Stimulated activated CD4-positive, alpha-beta T cell treated with anti-CD3 and anti-CD28 coated beads, Interleukin-1b, Interleukin-23, amount 100 ng/mL, for 48 hours (primary cell): ENCODE measurements at regions not wholly inside any gene's neighbourhood (a gene's known extent, or its start where the extent isn't known, plus 50 kb on each side); places are given as distances from the start of the nearest gene placed in this dataset.

Source experiments
- DNase-seq: peaks from one replicate; pipeline ENCODE4 v3.0.0-alpha.2; 2020

GRCh38 chr6:26149240-26149639, 62.0 kb downstream of the HFE start:
- no peak for DNase-seq

DNA sequence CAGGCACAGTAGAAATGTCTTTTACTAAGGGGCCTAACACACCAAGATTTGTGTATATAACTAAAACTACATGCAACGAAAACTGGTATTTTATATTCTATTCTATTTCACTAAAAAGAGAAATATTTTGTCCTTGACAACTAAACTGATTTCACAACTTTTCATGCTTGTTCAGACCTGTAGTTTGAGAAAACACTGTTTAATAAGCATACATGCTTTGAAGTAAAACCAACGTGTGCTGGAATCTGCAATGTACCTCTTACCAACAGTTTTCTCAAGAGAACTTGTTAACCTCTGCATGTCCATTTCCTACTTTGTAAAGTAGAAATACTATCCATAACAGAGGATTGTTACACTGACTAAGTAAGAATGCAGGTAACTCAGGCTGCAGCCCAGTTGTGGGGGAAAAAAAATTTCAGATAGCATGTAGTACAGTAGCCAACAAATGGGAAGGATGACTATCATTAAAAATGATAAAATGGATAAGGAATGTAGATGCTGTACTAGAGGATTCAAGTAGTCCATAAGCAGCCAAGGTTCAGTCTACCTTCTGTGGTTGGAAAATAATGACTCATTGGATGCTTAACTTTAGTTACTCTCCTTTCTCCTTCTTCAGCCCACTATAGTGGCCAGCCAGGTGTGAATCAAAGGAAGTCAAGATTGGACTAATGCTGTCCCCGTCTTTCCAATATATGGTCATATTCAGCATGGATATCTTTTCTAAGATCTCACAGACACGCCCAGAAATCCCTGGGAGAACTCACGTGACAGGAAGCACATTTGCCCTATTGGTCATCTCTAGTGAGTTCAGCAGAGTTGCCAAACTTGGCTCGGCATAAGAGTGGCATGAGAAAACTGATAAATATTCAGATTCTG, 65.2 kb downstream of the HFE start:
- DNase-seq, result no peak

DNA sequence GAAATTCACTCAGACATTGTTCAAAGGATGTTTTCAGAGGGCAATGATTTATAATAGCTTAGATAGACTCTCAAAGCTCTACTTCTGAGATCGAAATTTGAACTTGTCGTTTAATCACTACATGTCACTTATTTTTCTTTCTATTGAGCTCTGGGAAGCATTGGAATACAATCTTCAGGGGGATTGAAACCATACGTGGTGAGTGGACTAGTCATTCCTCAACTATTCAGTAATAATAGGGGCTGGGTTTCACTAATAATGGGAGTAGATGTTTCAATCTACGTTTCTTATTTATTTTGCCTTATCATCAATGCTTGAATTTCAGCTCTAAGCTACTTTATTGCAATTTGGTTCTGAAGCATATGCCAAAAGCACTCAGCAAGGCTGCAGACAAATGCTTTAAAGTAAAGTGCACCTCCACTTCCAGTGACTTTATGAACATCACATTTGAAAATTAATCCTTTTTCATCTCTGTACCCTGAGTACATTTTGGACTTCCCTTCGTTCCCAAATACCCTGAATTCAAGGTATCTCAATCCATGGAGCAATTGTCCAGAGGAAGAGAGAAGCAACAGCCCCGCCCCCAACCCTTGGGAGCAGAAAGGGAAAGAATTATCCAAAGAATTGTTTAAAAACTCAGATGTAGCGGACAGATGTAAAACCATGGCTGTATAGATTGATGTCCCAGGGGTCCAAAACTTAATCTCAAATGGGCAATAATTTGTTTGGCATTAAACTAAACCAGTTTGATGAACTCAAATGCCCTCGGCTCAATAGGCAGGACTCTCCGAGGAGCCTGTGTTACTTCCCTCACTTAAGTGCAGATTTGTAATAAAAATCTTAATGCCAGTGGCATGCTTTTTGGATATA, 68.1 kb downstream of the HFE start:
- DNase-seq, result no peak

DNA sequence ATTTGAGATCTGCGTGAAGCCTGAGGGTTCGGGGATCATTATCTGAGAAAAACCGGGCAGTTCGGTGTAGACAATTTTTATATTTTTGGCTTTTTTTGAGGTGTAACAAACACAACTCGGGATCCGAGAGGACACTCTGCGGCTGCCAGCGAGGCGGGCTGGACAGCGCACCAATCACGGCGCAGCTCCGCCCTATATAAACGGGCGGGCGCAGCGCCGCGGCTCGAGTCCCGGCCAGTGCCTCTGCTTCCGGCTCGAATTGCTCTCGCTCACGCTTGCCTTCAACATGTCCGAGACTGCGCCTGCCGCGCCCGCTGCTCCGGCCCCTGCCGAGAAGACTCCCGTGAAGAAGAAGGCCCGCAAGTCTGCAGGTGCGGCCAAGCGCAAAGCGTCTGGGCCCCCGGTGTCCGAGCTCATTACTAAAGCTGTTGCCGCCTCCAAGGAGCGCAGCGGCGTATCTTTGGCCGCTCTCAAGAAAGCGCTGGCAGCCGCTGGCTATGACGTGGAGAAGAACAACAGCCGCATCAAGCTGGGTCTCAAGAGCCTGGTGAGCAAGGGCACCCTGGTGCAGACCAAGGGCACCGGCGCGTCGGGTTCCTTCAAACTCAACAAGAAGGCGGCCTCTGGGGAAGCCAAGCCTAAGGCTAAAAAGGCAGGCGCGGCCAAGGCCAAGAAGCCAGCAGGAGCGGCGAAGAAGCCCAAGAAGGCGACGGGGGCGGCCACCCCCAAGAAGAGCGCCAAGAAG, 69.0 kb downstream of the HFE start:
- DNase-seq, result peak; percentile 88

DNA sequence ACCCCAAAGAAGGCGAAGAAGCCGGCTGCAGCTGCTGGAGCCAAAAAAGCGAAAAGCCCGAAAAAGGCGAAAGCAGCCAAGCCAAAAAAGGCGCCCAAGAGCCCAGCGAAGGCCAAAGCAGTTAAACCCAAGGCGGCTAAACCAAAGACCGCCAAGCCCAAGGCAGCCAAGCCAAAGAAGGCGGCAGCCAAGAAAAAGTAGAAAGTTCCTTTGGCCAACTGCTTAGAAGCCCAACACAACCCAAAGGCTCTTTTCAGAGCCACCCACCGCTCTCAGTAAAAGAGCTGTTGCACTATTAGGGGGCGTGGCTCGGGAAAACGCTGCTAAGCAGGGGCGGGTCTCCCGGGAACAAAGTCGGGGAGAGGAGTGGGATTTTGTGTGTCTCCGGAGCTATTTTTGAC, 69.6 kb downstream of the HFE start:
- peak; percentile 88 for DNase-seq

DNA sequence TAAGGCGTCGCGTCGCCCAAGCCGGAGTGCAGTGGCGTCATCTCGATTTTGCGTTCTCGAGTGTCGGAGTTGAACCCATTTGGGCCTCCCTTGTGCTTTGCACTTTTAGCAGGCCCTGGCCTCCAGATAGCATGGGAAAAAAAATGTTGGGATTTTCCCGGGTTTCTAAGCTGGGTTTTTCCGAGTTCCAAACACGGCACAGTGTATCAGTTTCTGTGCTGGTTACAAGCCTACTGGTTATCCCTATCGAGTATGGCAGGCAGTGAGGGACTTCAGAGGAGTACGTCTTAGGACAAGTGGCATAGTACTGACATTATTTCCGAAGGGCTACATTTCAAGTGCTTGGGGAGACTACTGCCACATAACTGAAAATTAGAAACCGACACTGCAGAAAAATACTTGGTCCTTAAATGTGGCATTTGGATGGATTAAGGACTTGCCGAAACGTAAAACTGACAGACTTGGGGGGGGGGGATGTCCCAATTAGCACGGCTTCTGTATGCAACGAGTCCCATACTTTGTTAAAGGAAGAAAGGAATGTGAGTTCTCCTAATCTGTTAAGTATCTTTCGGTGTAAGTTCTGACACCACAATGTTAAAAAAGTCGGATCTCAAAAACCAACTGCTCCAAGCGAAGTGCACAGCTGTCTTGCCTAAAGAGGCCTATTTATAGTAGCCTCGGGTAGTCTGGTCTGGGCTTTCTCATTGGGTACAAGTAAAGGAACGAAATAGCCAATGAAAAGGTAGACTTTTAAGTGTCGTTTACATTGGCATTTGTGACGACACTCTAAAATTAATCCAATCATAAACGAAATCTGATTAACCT, 70.2 kb downstream of the HFE start:
- no peak for DNase-seq

DNA sequence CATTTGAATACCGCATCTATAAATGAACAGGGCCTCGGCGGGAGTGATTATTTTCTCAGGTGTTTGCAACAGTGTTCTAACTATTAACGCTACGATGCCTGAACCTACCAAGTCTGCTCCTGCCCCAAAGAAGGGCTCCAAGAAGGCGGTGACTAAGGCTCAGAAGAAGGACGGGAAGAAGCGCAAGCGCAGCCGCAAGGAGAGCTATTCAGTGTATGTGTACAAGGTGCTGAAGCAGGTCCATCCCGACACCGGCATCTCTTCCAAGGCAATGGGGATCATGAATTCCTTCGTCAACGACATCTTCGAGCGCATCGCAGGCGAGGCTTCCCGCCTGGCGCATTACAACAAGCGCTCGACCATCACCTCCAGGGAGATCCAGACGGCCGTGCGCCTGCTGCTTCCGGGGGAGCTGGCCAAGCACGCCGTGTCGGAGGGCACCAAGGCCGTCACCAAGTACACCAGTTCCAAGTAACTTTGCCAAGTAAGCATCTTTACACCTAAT, 70.9 kb downstream of the HFE start:
- DNase-seq, result peak; percentile 88

DNA sequence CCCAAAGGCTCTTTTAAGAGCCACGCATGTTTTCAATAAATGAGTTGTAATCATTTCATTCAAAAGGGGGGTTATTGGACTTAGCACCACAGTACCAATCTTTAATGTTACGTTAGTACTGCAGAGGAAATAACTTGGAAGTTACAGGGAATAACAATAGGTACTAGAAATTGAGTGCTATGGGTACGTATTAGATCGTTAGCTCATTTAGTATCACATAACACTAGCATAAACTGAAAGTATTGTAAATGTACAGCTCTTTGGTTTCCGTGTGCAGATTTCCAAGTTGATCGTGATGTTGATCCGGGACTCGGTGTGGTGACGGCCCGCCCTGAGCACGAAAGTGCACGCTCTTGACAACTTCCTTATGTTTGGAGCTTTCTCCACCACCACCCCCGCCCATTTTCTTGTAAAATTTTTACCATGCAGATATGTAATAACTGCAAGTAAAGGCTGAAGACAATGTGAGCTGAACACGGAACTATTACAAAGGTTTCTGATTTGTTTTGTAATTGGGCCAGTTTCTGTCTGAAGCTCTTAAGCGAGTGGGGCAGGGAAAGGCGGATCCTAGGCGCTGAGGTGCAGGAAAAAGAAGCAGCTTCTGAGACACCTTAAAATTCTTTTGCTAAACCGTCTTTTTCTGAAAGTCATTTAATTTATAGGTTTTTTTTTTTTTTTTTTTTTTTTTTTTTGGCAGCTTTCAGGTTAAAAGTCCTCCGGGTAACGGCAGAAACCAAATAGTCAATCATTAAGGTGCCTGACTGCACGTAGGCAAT, 71.5 kb downstream of the HFE start:
- peak; percentile 76 for DNase-seq

GRCh38 chr6:26159357-26160273, 72.4 kb downstream of the HFE start:
- peak; percentile 13 for DNase-seq

- DNase-seq, result no peak
Measured at GRCh38 chr6:26161322-26161721, 74.1 kb downstream of the HFE start.

DNA sequence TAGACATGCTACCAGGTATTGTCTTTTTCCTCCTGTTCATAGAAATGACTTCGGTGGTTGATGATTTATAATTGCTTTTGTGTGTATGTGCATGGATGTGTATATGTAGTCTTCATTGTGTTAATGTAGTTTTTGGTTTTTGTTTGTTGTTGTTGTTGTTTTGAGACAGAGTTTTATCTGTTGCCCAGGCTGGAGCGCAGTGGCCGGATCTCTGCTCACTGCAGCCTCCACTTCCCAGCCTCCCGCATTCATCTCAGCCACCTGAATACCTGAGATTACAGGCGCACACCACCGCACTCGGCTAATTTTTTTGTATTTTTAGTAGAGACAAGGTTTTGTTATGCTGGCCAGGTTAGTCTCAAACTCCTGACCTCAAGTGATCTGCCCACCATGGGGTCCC, 75.2 kb downstream of the HFE start:
- DNase-seq, result no peak

- DNase-seq, result no peak
Measured at GRCh38 chr6:26163427-26164119, 76.3 kb downstream of the HFE start.

GRCh38 chr6:26164120-26164505, 76.9 kb downstream of the HFE start:
- no peak for DNase-seq

DNA sequence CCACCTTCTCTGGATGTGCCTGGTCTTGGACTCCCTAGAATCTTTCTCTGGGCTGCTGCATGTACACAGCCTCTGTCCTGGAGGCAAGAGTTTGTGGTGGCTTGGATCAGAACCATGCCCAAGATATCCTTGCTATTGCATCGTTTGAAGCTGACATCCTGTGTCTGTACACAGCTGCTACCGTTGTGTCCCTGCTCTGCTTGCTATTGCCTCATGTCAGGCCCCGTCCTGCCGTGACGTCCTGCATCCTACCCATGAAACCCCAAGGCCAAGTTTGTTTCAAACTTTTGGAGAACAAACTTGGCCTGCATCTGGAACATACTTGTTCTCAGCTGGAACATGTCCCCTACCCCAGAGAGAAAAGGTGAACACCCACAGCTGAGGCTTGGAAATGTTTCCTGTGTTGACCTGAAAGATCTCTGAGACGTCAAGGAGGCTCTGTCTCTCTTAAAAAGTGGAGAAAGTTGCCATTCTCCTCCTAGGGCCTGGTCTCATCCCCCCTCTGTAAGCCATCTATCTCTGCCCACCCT, 78.1 kb downstream of the HFE start:
- no peak for DNase-seq

DNA sequence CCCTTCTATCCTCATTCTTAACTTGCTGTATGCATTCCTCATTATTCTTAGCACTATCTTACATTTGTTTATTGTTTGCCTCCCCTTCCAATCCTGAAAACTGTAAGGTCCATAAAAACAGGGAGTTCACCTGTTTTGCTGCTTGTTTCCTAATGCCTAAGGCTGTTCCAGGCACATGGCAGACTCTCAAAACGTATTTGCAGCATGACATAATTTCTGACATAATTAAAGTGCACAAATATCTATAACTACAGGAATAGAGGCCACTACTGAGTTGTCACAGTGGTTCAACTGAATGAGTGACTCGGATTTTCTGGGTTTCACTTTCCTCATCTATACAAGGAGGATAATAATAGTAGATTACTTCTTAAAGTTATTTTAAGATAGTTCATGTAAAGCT, 83.0 kb downstream of the HFE start:
- no peak for DNase-seq

DNA sequence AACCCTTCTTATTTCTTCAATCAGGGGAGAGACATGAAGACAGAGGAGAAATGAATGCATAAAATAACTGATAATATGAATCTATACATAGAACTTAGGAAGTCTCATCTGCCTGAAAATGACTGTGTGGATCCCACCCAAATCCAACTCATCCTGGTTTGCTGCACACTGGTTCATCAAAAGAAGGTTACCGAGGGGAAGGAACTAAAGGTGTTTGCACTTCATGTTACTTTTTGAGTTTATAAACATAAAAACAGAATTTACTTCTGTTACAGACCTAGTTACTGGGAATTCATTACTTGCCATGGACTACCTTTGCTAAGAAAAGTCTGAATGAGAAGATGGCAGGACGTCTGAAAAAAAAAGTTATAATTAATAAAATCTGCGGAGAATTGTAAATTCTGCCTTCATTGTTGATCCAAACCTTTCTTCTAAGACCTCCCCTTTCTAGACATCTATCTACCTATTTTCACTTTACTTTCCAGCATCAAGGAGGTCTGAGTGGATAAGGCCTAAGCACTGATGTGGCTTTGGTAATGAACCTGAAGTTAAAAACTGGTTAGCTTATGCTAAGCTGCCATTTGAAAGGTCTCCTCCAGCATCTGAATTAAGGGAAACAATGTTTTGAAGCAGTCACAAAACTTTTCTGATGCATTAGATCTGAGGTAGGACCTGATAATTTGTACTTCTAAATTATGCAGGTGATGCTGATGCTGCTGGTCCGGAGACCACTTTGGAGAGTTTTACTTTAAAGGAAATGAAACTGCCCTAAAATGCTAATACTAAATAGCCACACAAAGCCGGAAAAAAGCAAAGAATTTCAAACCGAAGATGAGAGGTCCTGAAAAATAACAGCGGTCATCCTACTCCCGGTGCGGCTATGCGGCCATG, 84.0 kb downstream of the HFE start:
- DNase-seq, result no peak

GRCh38 chr6:26172608-26172968, 85.4 kb downstream of the HFE start:
- no peak for DNase-seq

- no peak for DNase-seq
Measured at GRCh38 chr6:26173836-26174145, 86.6 kb downstream of the HFE start.

- no peak for DNase-seq
Measured at GRCh38 chr6:26175033-26175427, 87.8 kb downstream of the HFE start.
